ENCODE measurements at regions not wholly inside any gene's neighbourhood (a gene's known extent, or its start where the extent isn't known, plus 50 kb on each side); places are given as distances from the start of the nearest gene placed in this dataset.

GRCh38 chr11:42524534-42525227, 787.1 kb upstream of the API5 start:
- no peaks in the 10 kb centered on the region for H3K4me1 ChIP-seq (ENCODE audit: control insufficient read depth, low read length)
- no peaks in the 10 kb centered on the region for H3K27me3 ChIP-seq (ENCODE audit: control insufficient read depth, low read length)
- TF ChIP-seq, protein P1, sequence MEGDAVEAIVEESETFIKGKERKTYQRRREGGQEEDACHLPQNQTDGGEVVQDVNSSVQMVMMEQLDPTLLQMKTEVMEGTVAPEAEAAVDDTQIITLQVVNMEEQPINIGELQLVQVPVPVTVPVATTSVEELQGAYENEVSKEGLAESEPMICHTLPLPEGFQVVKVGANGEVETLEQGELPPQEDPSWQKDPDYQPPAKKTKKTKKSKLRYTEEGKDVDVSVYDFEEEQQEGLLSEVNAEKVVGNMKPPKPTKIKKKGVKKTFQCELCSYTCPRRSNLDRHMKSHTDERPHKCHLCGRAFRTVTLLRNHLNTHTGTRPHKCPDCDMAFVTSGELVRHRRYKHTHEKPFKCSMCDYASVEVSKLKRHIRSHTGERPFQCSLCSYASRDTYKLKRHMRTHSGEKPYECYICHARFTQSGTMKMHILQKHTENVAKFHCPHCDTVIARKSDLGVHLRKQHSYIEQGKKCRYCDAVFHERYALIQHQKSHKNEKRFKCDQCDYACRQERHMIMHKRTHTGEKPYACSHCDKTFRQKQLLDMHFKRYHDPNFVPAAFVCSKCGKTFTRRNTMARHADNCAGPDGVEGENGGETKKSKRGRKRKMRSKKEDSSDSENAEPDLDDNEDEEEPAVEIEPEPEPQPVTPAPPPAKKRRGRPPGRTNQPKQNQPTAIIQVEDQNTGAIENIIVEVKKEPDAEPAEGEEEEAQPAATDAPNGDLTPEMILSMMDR (IDR thresholded peaks at IDR 0.05; ENCODE audit: low read depth, low read length, poor library complexity, severe bottlenecking): peak; percentile 78
- TF ChIP-seq EZH2phosphoT487 (IDR thresholded peaks at IDR 0.05; ENCODE audit: borderline replicate concordance, low read length): no peak
- no peaks in the 10 kb centered on the region for H3K9me2 ChIP-seq (replicated peaks; ENCODE audit: control insufficient read depth, low read length)
- H3K36me3 ChIP-seq (ENCODE audit: control insufficient read depth, low read length): no peaks in the 10 kb centered on the region
- H3K4me2 ChIP-seq (ENCODE audit: low read length): no peak overlapping the region
- no peak overlapping the region for H3K4me3 ChIP-seq (ENCODE audit: low read length)
- no peak overlapping the region for H3K27ac ChIP-seq (ENCODE audit: low read depth, low read length)
- no peaks in the 10 kb centered on the region for H4K20me1 ChIP-seq (ENCODE audit: control insufficient read depth, insufficient read depth, low read depth, low read length)
- H3K79me2 ChIP-seq (ENCODE audit: control insufficient read depth, low read length): no peaks in the 10 kb centered on the region
- H3K9me3 ChIP-seq (ENCODE audit: control insufficient read depth, insufficient read depth, low read length): no peaks in the 10 kb centered on the region
- H3F3A ChIP-seq (ENCODE audit: control insufficient read depth, insufficient read depth): no peaks in the 10 kb centered on the region

- Histone ChIP-seq H3F3A (ENCODE audit: control insufficient read depth, insufficient read depth) (no peaks in the 10 kb centered on the region), H3K4me1 (ENCODE audit: control insufficient read depth, low read length) (no peaks in the 10 kb centered on the region), H3K27ac (ENCODE audit: low read depth, low read length) (no peak overlapping the region)
Measured at GRCh38 chr11:42526426-42526825, 785.4 kb upstream of the API5 start.

GRCh38 chr11:42528471-42528870, 783.3 kb upstream of the API5 start:
- H3K4me3 ChIP-seq (ENCODE audit: low read length): no peak overlapping the region
- no peaks in the 10 kb centered on the region for H3K4me1 ChIP-seq (ENCODE audit: control insufficient read depth, low read length)
- H3K27me3 ChIP-seq (ENCODE audit: control insufficient read depth, low read length): no peaks in the 10 kb centered on the region
- no peaks in the 10 kb centered on the region for H4K20me1 ChIP-seq (ENCODE audit: control insufficient read depth, insufficient read depth, low read depth, low read length)
- H3K9me2 ChIP-seq (replicated peaks; ENCODE audit: control insufficient read depth, low read length): no peaks in the 10 kb centered on the region
- H3K4me2 ChIP-seq (ENCODE audit: low read length): no peak overlapping the region
- H3K27ac ChIP-seq (ENCODE audit: low read depth, low read length): no peak overlapping the region
- no peaks in the 10 kb centered on the region for H3K36me3 ChIP-seq (ENCODE audit: control insufficient read depth, low read length)
- no peaks in the 10 kb centered on the region for H3K9me3 ChIP-seq (ENCODE audit: control insufficient read depth, insufficient read depth, low read length)
- no peaks in the 10 kb centered on the region for H3K79me2 ChIP-seq (ENCODE audit: control insufficient read depth, low read length)
- no peaks in the 10 kb centered on the region for H3F3A ChIP-seq (ENCODE audit: control insufficient read depth, insufficient read depth)
- TF ChIP-seq EZH2phosphoT487 (IDR thresholded peaks at IDR 0.05; ENCODE audit: borderline replicate concordance, low read length): no peak
- TF ChIP-seq, protein P1 (IDR thresholded peaks at IDR 0.05; ENCODE audit: low read depth, low read length, poor library complexity, severe bottlenecking): no peak

More at GRCh38 chr11:42526426-42526825, 785.4 kb upstream of the API5 start:
- no peaks in the 10 kb centered on the region for H3K27me3 ChIP-seq (ENCODE audit: control insufficient read depth, low read length)
- H4K20me1 ChIP-seq (ENCODE audit: control insufficient read depth, insufficient read depth, low read depth, low read length): no peaks in the 10 kb centered on the region
- no peaks in the 10 kb centered on the region for H3K36me3 ChIP-seq (ENCODE audit: control insufficient read depth, low read length)
- H3K79me2 ChIP-seq (ENCODE audit: control insufficient read depth, low read length): no peaks in the 10 kb centered on the region
- H3K4me2 ChIP-seq (ENCODE audit: low read length): no peak overlapping the region
- H3K9me3 ChIP-seq (ENCODE audit: control insufficient read depth, insufficient read depth, low read length): no peaks in the 10 kb centered on the region
- TF ChIP-seq, protein P1 (IDR thresholded peaks at IDR 0.05; ENCODE audit: low read depth, low read length, poor library complexity, severe bottlenecking): no peak
- TF ChIP-seq EZH2phosphoT487 (IDR thresholded peaks at IDR 0.05; ENCODE audit: borderline replicate concordance, low read length): no peak
- no peaks in the 10 kb centered on the region for H3K9me2 ChIP-seq (replicated peaks; ENCODE audit: control insufficient read depth, low read length)
- no peak overlapping the region for H3K4me3 ChIP-seq (ENCODE audit: low read length)

All from DOHH2 (cell line).